ENCODE measurements at regions not wholly inside any gene's neighbourhood (a gene's known extent, or its start where the extent isn't known, plus 50 kb on each side); places are given as distances from the start of the nearest gene placed in this dataset.

DNA sequence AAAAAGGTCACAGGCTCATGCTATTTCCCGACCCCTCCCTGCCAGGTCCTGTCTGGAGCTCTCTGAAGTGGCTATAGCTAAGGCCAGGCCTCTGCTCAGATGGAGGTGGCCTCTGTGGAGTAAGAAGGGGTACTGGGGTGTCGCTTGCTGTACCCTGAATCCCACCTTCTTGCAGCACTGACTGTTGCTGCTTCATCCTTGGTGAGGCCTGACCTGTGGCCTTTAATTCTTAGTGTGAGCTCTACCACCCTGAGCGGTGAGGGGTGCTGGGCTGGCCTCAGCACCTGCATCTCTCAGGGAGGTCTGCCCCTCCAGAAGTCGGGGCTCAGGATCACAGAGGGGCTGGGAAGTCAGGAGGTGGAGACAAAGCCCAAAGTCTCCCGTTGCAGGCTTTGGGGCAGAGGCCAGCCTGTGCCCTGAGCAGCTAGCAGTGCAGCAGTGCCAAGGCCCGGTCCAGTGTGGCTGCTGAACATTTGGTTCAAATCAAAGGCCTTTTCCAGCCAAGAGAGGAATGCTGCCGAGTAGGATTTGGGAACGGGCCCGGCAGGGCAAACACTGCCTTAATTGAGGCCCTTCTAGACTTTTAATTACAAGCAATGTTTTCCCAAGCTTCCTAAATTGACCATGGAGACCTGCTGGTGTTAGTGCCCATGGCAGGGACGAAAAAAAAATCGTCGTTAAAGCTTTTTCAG is 133.5 kb upstream of the HAAO start:
- intact Hi-C loops (cut with micrococcal nuclease): loop anchor here (10.0 kb wide), 1 partner anchor 71 kb away; no protein-coding TSS in a partner anchor
- Mint-ChIP-seq H3K9me3 (no peaks in the 10 kb centered on the region), H3K27ac (no peak overlapping the region), H3K36me3 (ENCODE audit: low read depth) (no peaks in the 10 kb centered on the region), H3K4me1 (ENCODE audit: low read depth) (no peaks in the 10 kb centered on the region), H3K27me3 (ENCODE audit: insufficient read depth) (peaks cover 3% of the 10 kb centered on the region), H3K4me3 (no peak overlapping the region)
- DNase-seq (ENCODE audit: low spot score): no peak

DNA sequence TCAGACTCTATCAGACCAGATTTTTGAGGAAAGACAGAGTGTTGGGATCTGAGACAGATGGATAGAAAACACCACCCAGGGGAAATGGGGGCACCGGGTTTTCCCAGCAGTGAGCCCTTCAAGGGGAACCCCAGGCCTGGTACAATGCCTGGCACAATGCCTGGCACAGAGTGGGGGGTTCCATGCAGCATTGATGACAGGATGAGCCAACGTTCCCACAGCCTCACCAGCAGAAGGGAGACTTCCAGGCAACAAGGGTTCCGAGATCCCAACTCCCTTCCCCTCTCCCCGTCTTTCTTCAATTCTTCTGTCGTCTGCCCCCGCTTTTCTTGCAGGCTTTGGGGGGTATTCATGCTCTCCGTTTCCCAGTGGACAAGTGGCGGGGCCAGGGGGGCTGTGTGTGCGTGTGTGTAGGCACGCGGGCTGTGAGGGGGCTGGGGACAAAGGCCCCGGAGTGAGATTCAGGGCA is 132.1 kb upstream of the HAAO start:
- H3K4me3 Mint-ChIP-seq: no peak overlapping the region
- no peaks in the 10 kb centered on the region for H3K9me3 Mint-ChIP-seq
- H3K27me3 Mint-ChIP-seq (ENCODE audit: insufficient read depth): peaks cover 3% of the 10 kb centered on the region
- no peak overlapping the region for H3K27ac Mint-ChIP-seq
- no peaks in the 10 kb centered on the region for H3K36me3 Mint-ChIP-seq (ENCODE audit: low read depth)
- intact Hi-C loops (cut with micrococcal nuclease): loop anchor here (10.0 kb wide), 1 partner anchor 70 kb away; no protein-coding TSS in a partner anchor
- no peak for DNase-seq (ENCODE audit: low spot score)
- no peaks in the 10 kb centered on the region for H3K4me1 Mint-ChIP-seq (ENCODE audit: low read depth)

DNA sequence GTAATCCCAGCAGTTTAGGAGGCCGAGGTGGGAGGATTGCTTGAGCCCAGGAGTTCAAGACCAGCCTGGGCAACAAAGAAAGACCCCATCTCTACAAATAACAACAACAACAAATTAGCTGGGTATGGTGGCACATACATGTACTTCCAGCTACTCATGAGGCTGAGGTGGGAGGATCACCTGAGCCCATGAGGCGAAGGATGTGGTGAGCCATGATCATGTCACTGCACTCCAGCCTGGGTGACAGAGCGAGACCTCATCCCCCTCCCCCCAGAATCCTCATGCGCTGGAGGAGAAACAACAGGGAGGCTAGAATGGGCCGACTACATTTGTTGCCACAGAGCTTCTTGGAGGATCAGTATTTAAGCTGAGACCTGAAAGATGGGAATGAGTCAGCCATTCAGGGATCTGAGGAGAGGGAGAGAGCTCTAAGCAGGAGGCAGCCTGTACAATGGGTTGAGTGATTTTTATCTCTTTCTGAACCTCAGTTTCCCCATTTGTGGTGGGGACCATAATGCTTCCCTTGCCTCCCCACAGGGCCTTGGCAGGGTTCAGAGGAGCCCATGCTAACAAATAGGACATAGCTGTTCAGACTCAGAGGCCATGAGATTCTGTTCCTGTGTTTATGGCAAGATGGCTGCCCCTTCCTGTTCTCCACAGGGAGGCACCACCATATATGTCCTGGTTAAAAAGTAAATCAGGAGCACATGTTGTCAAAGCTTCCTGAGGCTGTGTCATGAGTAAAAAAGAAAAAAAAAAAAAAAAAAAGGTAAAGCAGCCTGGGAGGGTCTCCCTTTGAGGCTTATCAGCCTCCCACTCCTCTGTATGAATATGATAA is 131.4 kb upstream of the HAAO start:
- no peak overlapping the region for H3K4me3 Mint-ChIP-seq
- H3K36me3 Mint-ChIP-seq (ENCODE audit: low read depth): no peaks in the 10 kb centered on the region
- no peaks in the 10 kb centered on the region for H3K9me3 Mint-ChIP-seq
- peaks cover 3% of the 10 kb centered on the region for H3K27me3 Mint-ChIP-seq (ENCODE audit: insufficient read depth)
- no peak overlapping the region for H3K27ac Mint-ChIP-seq
- intact Hi-C loops (cut with micrococcal nuclease): loop anchor here (10.0 kb wide), 1 partner anchor 69 kb away; no protein-coding TSS in a partner anchor
- DNase-seq (ENCODE audit: low spot score): no peak
- H3K4me1 Mint-ChIP-seq (ENCODE audit: low read depth): no peaks in the 10 kb centered on the region

DNA sequence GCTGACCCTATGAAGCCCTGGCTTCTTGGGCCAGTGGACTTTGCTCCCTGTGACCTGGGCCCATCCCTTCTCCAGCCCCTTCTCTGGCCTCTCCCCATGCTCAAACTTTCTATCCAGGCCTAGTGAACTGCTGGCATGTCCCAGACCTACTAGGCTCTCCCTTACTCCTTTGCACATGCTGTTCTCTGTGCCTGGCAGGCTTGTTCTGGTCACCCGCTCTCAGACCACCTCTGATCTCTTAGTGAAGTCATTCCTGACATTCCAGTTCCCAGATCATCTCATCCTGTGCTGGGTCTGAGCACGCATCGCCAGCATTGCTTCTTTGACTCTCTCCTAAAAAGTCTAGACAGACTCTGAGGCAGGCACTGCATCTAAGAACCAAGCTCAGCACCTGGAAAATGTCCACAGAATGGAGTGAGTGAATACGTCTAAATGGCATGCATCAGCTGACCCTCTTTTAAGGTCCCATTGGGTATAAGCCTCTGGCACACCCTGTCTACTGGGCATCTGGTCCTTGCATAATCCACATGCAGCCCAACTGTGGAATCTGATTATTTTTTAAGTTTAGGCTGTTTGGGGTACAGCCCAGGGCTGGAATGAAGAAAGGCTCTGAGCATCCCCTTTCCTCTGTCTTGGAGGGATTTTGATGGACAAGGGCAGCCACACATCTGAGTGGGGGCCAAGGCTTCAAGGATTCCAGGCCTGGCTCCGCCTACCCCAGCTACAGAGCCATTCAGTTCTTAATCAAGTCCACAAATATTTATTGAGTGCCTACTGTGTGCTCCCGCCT is 130.6 kb upstream of the HAAO start:
- intact Hi-C loops (cut with micrococcal nuclease): loop anchor here (10.0 kb wide), 1 partner anchor 68 kb away; no protein-coding TSS in a partner anchor
- H3K27me3 Mint-ChIP-seq (ENCODE audit: insufficient read depth): peaks cover 3% of the 10 kb centered on the region
- no peak for DNase-seq (ENCODE audit: low spot score)
- H3K36me3 Mint-ChIP-seq (ENCODE audit: low read depth): no peaks in the 10 kb centered on the region
- no peaks in the 10 kb centered on the region for H3K4me1 Mint-ChIP-seq (ENCODE audit: low read depth)
- H3K4me3 Mint-ChIP-seq: no peak overlapping the region
- no peaks in the 10 kb centered on the region for H3K9me3 Mint-ChIP-seq
- H3K27ac Mint-ChIP-seq: no peak overlapping the region

DNA sequence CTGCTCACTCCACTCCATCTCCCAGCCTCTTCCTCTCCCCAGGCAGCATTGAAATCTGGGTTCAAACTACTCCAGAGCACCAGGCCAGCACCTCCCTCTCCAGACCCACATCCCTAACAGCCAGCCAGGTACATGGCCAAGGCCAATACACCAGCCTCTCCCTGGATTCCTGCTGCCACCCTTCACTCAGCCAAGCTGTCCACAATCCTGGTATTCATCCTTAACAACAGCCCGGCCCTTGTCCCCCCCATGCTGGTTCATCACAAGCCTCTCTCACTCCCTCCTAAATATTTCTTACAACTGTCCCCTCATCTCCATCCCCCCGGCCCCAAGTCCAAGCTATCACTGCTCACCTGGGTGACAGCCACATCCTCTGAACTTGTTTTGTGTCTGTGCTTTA is 129.9 kb upstream of the HAAO start:
- H3K4me3 Mint-ChIP-seq: no peak overlapping the region
- H3K36me3 Mint-ChIP-seq (ENCODE audit: low read depth): no peaks in the 10 kb centered on the region
- no peaks in the 10 kb centered on the region for H3K4me1 Mint-ChIP-seq (ENCODE audit: low read depth)
- H3K9me3 Mint-ChIP-seq: no peaks in the 10 kb centered on the region
- intact Hi-C loops (cut with micrococcal nuclease): loop anchor here (10.0 kb wide), 1 partner anchor 67 kb away; no protein-coding TSS in a partner anchor
- H3K27me3 Mint-ChIP-seq (ENCODE audit: insufficient read depth): peaks cover 3% of the 10 kb centered on the region
- no peak overlapping the region for H3K27ac Mint-ChIP-seq
- DNase-seq (ENCODE audit: low spot score): no peak

DNA sequence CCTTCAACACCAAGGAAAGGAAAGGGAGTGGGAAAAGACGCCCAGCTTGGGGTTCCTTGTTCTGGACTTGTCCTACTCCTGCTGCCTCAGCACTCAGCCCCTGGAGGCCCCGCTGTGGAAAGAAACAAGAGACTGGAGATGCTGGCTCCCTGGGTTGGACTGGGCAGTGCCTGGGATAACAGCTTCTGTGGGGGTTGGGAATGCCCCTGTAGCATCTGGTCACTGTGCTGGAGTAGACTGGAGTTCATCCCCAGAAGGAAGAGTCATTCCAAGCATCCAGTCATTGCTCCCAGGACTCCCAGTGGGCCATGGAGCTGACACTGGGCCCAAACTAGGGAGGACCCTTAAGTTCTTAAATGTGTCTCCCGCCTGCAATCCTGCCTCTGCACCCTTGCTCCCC is 129.3 kb upstream of the HAAO start:
- no peak for DNase-seq (ENCODE audit: low spot score)
- peaks cover 3% of the 10 kb centered on the region for H3K27me3 Mint-ChIP-seq (ENCODE audit: insufficient read depth)
- no peaks in the 10 kb centered on the region for H3K4me1 Mint-ChIP-seq (ENCODE audit: low read depth)
- intact Hi-C loops (cut with micrococcal nuclease): loop anchor here (10.0 kb wide), 1 partner anchor 67 kb away; no protein-coding TSS in a partner anchor
- H3K4me3 Mint-ChIP-seq: no peak overlapping the region
- no peak overlapping the region for H3K27ac Mint-ChIP-seq
- no peaks in the 10 kb centered on the region for H3K9me3 Mint-ChIP-seq
- H3K36me3 Mint-ChIP-seq (ENCODE audit: low read depth): no peaks in the 10 kb centered on the region

DNA sequence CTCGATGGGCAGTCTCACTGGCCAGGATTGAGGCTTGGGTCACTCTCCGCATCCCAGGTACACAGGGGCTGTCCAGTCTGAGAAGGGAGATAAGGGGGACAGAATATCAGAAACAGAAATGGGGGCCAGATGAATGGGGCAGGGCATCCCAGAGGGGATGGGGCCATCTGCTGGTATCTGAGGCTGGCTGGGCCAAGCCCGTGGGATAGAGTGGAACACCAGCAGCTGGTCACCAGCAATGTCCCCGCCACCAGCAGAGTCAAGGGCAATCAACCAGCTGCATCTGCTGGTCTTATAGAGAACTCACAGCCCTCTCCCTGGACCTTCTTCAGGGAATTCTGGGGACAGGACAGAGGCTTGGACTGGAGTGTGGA is 128.8 kb upstream of the HAAO start:
- no peak overlapping the region for H3K27ac Mint-ChIP-seq
- no peaks in the 10 kb centered on the region for H3K36me3 Mint-ChIP-seq (ENCODE audit: low read depth)
- H3K4me1 Mint-ChIP-seq (ENCODE audit: low read depth): no peaks in the 10 kb centered on the region
- H3K9me3 Mint-ChIP-seq: no peaks in the 10 kb centered on the region
- H3K4me3 Mint-ChIP-seq: no peak overlapping the region
- intact Hi-C loops (cut with micrococcal nuclease): loop anchor here (10.0 kb wide), 1 partner anchor 66 kb away; no protein-coding TSS in a partner anchor
- DNase-seq (ENCODE audit: low spot score): no peak
- peaks cover 3% of the 10 kb centered on the region for H3K27me3 Mint-ChIP-seq (ENCODE audit: insufficient read depth)

DNA sequence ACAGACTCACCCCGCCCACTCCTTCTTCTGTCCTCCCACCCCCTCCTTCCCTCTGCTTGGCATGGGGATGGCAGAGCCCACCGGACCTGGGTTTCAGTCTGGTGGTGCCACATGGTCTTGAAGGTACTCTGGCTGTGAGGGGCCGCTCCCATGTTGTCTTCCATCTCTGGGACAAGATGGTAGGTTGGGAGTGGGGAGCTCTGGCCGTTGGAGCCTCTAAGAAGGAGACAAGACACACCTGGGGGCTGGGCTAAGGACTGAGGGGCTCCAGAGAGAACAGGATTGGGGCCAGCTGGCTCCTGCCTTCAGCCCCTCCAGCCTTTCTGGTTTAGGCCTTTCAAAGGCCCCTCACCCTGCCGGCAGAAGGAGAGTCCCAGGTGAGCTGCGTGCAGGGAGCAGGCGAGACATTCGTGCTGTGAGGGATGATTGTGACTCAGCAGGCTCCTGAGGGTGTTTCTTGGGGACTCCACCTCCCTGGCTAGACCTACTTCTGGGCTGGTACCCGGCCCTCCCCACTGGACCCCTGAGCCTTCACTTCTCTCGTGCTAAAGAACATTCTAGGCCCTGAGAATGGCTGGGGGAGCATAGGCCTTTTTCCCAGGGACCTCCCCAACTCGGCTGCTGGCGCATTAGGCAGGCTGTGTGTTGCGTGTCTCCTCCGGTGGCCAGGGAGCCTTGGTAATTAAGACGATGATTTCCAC is 128.2 kb upstream of the HAAO start:
- H3K36me3 Mint-ChIP-seq (ENCODE audit: low read depth): no peaks in the 10 kb centered on the region
- no peaks in the 10 kb centered on the region for H3K4me1 Mint-ChIP-seq (ENCODE audit: low read depth)
- H3K27ac Mint-ChIP-seq: no peak overlapping the region
- DNase-seq (ENCODE audit: low spot score): no peak
- no peaks in the 10 kb centered on the region for H3K9me3 Mint-ChIP-seq
- peaks cover 3% of the 10 kb centered on the region for H3K27me3 Mint-ChIP-seq (ENCODE audit: insufficient read depth)
- intact Hi-C loops (cut with micrococcal nuclease): loop anchor here (10.0 kb wide), 1 partner anchor 66 kb away; no protein-coding TSS in a partner anchor
- H3K4me3 Mint-ChIP-seq: no peak overlapping the region

DNA sequence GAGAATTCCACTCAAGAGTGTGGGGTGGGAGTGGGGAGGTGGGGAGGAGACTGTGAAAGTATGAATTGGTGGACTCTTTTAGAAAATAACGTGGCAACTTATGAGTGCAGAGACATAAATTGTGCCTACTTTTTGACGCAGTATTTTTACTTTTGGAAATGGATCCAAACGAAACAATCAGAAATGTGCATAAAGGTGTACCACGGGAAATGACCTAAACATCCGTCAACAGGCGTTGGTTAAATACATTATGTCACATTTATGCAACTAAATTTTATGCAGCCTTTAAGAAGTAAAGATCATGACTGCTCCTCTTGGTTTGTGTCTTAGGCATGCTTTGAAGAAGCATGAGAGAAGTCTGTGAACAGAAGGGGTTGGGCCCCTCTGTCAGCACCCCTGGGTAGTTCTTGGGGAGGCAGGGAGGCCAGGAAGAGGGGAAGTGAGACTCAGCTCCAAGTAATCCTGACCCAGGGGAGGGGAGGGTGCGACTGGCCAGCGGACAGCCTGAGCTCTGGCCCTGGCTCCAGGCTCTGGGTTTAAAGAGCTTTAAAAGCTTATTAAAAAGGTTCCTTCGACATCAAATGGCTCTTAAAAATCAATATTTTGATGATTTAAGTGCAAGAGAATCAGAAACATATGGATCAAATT is 126.4 kb upstream of the HAAO start:
- no peaks in the 10 kb centered on the region for H3K36me3 Mint-ChIP-seq (ENCODE audit: low read depth)
- no peak overlapping the region for H3K27ac Mint-ChIP-seq
- H3K4me1 Mint-ChIP-seq (ENCODE audit: low read depth): peaks cover 3% of the 10 kb centered on the region
- H3K27me3 Mint-ChIP-seq (ENCODE audit: insufficient read depth): peaks cover 3% of the 10 kb centered on the region
- intact Hi-C loops (cut with micrococcal nuclease): no loop called here
- DNase-seq (ENCODE audit: low spot score): no peak
- H3K4me3 Mint-ChIP-seq: no peak overlapping the region
- H3K9me3 Mint-ChIP-seq: no peaks in the 10 kb centered on the region

DNA sequence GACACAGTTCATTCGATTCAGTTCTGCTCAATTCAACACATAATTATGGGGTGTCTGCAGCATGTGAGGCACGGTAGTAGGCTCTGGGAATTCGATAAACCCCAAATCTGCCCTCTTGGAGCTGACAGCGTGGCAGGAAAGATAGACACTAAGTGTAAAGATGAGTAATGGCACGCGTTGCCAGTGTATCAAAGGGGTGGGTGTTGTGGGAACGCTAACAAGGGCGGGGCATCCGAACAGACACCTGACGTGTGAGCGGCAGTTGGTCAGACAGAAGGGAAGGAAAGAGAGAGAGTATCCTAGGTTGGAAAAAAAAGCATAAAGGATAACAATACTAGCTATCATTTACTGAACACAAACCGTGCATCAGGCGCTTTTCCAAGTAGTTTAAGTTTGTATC is 125.7 kb upstream of the HAAO start:
- Mint-ChIP-seq H3K4me1 (ENCODE audit: low read depth) (peaks cover 9% of the 10 kb centered on the region), H3K9me3 (no peaks in the 10 kb centered on the region), H3K27ac (no peak overlapping the region), H3K36me3 (ENCODE audit: low read depth) (no peaks in the 10 kb centered on the region), H3K27me3 (ENCODE audit: insufficient read depth) (peaks cover 3% of the 10 kb centered on the region), H3K4me3 (no peak overlapping the region)
- DNase-seq (ENCODE audit: low spot score): no peak
- intact Hi-C loops (cut with micrococcal nuclease): no loop called here

DNA sequence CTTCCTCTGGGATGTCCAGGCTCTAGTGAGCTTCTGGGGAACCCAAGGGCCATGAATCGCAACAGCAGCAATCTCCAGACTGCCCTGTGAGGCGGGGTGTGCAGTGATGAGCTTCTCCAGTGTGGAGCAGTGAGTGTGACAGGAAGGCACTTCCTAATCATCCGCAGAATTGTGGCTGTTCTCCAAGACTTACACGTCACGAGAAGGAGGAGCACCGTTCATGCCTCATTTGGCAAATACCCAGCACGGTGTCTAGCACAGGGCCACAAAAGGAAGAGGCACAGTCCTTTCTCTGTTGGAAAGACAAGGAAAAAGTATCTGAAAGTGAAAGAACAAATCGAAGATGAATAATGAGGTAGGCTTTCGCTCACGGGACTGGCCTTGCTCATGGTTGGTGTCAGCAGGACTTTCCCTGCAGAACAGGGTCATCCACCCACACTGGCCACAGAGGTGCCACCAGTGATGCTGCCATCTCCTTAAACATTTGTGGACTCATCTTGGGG is 125.1 kb upstream of the HAAO start:
- Mint-ChIP-seq H3K9me3 (no peaks in the 10 kb centered on the region), H3K27me3 (ENCODE audit: insufficient read depth) (peaks cover 3% of the 10 kb centered on the region), H3K4me3 (no peak overlapping the region), H3K27ac (no peak overlapping the region), H3K4me1 (ENCODE audit: low read depth) (peaks cover 9% of the 10 kb centered on the region), H3K36me3 (ENCODE audit: low read depth) (no peaks in the 10 kb centered on the region)
- intact Hi-C loops (cut with micrococcal nuclease): no loop called here
- no peak for DNase-seq (ENCODE audit: low spot score)

DNA sequence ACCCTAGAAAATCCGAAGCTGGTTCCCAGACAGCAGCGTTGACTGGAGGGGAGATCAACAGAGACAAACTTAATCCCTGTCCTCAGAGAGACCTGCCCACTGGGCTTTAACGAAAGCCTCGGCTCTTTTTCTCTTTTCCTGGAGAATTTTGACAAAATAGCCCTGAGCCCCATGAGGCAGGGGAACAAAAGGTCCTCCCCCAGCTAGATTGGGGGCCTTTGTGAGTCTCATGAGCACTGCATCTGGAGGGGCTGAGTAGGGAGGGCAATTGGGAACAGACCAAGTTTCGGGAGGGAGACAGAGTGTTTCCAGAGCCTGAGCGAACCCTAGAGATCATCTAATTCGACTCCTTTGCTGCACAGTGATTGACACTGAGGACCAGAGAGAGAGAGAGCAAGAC is 123.9 kb upstream of the HAAO start:
- H3K4me1 Mint-ChIP-seq (ENCODE audit: low read depth): peaks cover 9% of the 10 kb centered on the region

More for the DNA sequence above, 123.9 kb upstream of the HAAO start:
- Mint-ChIP-seq H3K36me3 (ENCODE audit: low read depth) (no peaks in the 10 kb centered on the region), H3K4me3 (no peak overlapping the region), H3K27me3 (ENCODE audit: insufficient read depth) (no peaks in the 10 kb centered on the region), H3K27ac (no peak overlapping the region), H3K9me3 (no peaks in the 10 kb centered on the region)
- DNase-seq (ENCODE audit: low spot score): no peak
- intact Hi-C loops (cut with micrococcal nuclease): no loop called here
